ENCODE measurements at regions not wholly inside any gene's neighbourhood (a gene's known extent, or its start where the extent isn't known, plus 50 kb on each side); places are given as distances from the start of the nearest gene placed in this dataset.

GRCh38 chr16:72277749-72278148, 105.8 kb upstream of the PMFBP1 start:
- no peak for TF ChIP-seq GATA3 (IDR thresholded peaks at IDR 0.05; ENCODE audit: low read depth, low read length)
- no peak for TF ChIP-seq GATA2 (IDR thresholded peaks at IDR 0.05; ENCODE audit: low read depth, low read length)
